ENCODE measurements at regions not wholly inside any gene's neighbourhood (a gene's known extent, or its start where the extent isn't known, plus 50 kb on each side); places are given as distances from the start of the nearest gene placed in this dataset.

DNA sequence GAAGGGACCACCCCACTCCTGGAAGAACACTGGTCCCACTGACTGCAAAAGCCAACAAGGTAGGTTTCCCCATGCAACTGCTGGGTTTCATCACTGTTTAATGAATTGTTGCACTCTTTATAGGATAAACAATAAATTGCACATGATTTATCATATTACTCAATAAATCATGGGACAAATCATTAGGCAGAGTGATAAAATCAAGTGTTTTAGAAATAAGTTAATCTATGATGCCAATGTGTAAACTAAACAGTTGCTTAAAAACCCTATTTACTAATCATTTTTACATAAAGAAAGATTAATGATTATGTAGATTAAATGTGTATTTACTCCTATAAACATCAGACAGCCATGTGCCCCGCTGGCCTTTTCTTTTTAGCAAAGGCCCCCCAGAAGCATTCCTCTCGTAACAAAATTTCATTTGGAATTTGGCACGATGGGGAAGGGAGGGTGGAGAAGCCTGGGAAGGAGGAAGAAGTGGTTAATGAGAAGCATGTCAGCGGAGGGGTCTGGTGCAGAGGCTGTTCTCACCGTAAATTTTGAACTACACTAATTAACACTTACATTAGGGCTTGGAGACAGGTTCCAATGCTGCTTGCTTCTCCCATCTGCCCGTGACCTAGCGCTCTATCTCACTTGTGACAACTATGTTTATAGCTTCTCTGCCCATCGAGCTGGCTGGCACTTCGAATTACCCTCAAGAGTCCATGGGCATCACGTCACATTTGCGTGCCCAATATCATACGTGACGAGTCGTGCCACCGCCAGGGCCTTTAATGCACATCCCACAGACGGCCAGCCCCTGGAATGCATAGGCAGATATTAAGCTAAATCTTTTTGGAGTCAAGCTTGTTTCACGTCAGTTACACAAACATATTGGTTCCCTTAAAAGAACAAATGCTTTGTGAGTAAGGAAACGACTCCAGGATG lies 357.7 kb upstream of the TSHZ3 start:
- TF ChIP-seq, protein P1, sequence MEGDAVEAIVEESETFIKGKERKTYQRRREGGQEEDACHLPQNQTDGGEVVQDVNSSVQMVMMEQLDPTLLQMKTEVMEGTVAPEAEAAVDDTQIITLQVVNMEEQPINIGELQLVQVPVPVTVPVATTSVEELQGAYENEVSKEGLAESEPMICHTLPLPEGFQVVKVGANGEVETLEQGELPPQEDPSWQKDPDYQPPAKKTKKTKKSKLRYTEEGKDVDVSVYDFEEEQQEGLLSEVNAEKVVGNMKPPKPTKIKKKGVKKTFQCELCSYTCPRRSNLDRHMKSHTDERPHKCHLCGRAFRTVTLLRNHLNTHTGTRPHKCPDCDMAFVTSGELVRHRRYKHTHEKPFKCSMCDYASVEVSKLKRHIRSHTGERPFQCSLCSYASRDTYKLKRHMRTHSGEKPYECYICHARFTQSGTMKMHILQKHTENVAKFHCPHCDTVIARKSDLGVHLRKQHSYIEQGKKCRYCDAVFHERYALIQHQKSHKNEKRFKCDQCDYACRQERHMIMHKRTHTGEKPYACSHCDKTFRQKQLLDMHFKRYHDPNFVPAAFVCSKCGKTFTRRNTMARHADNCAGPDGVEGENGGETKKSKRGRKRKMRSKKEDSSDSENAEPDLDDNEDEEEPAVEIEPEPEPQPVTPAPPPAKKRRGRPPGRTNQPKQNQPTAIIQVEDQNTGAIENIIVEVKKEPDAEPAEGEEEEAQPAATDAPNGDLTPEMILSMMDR (IDR thresholded peaks at IDR 0.05; ENCODE audit: insufficient read depth, low read depth, low read length), result no peak
- no peak overlapping the region for H3K4me3 ChIP-seq (ENCODE audit: low read depth, low read length)
- no peak for DNase-seq (ENCODE audit: low read depth)

DNA sequence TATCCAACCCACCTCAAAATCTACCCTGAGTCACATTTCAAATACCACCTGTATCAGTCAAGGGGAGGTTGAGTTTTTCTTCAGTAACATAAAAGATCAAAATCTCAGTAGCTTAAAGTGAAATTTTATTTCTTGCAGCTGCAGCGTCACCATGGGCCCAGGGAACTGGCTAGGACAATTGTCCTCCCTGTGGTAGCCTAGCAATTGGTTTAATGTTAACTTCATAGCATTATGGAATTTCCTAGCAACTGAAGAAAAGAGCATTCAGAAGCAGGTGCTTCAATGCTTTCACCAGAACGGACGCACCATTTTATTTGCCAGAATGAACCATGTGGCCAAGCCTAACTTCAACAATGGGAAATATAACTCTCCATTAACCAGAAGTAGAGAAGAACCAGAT lies 359.3 kb upstream of the TSHZ3 start:
- TF ChIP-seq, protein P1 (IDR thresholded peaks at IDR 0.05; ENCODE audit: insufficient read depth, low read depth, low read length), result no peak
- no peak for DNase-seq (ENCODE audit: low read depth)
- H3K4me3 ChIP-seq (ENCODE audit: low read depth, low read length), result no peak overlapping the region

DNA sequence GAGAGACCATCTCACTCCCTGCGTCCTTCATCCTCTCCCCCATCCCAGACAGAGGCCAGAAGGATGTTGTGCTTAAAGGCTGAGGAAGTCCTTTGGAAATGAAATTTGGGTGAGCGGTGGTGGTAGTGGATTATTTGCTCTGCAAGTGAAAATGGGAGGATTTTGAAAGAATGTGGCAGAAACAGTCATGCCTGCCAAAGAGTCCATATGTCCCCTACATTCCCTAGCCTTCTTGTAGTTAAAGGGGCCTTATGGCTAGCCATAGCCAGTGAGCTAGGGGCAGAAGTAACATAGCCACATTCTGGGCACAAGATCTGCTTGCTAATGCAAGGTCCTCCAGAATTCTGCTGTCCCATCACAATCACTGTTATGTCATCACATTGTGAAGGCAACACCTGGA lies 360.2 kb upstream of the TSHZ3 start:
- DNase-seq (ENCODE audit: low read depth), result no peak
- H3K4me3 ChIP-seq (ENCODE audit: low read depth, low read length), result no peak overlapping the region
- TF ChIP-seq, protein P1 (IDR thresholded peaks at IDR 0.05; ENCODE audit: insufficient read depth, low read depth, low read length), result no peak

DNA sequence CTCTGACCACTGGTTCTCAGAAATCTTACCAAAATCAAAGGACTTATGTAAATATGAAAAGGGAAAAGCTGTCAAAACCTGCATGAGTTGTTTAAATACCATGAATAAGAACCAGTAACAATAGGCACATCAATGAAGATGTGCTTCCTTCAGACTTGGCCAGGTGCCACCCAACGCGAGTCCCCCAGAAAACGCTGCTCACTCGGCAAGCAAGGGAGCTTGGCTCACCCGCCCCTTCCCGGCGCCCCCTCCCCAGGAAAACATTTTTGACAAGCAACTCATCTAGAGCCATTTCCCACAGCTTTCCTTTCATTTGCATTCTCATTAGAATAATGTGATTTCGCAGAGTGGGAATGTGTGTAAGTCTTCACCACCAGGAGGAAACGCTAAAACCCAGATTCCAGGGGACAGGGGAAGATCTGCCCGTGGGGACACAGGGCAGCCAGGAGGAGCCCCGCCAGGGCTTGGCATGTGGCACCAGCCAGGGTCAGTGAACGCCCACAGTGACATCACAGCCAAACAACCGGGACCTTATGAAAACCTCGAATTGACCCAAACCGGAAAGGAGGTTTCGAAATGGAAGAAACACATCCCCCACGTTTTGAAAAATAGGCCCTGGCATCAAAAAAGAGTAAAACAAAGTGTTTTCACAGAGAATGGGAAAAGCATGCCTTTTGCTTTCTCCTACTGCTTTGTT lies 366.2 kb upstream of the TSHZ3 start:
- peak; percentile 50 for DNase-seq (ENCODE audit: low read depth)
- H3K4me3 ChIP-seq (ENCODE audit: low read depth, low read length), result no peak overlapping the region
- TF ChIP-seq, protein P1 (IDR thresholded peaks at IDR 0.05; ENCODE audit: insufficient read depth, low read depth, low read length), result no peak

DNA sequence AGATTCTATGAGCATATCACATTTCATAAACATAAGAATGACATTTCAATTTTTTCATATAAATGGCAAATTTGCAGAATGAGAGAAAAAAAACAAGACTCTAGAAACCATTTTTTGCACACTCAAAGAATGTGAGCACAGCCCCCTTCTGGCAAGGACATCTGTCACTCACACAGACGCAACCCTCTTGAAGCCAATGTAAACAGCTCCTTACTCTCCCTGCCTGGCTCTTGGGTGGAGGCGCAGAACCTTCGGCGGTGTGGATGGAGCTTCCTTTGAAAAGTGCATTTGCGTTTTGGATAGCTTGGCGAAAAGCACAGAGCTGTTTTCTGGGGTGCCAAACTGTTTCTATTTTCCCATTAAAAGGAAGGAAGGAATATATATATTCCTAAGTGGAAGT lies 367.6 kb upstream of the TSHZ3 start:
- TF ChIP-seq, protein P1 (IDR thresholded peaks at IDR 0.05; ENCODE audit: insufficient read depth, low read depth, low read length), result no peak
- no peak overlapping the region for H3K4me3 ChIP-seq (ENCODE audit: low read depth, low read length)
- DNase-seq (ENCODE audit: low read depth), result no peak

DNA sequence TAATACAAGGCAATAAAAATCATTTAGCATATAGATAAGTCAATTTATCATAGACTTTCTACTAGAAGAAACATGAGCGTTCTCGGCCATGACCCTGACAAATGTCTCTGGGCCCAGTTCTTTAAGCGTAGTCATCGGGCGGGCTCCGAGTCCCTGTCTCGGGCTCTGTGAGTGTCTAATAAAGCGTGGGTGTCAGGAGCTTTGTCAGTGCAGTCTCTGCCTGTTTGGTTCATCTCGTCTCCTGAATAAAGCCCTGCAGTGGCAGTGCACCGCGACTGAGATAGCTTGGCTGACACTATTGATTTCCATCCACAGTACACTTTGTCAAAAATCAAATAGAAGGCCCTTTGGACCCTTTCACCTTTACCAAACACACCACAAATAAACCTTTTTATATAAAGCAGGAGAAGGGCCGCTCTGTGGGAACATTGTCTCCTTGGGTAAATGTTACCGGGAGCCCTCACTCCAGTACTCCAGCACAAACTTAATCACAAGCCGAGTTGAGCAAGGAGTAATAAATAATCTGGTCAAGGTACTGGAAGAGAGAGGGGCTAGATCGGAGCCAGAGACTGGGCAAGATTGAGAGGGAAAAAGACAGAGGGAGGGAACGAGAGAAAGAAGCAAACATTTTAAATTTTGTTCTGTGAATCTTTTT lies 368.2 kb upstream of the TSHZ3 start:
- TF ChIP-seq, protein P1 (IDR thresholded peaks at IDR 0.05; ENCODE audit: insufficient read depth, low read depth, low read length), result no peak
- no peak for DNase-seq (ENCODE audit: low read depth)
- H3K4me3 ChIP-seq (ENCODE audit: low read depth, low read length), result no peak overlapping the region
